ENCODE measurements at regions not wholly inside any gene's neighbourhood (a gene's known extent, or its start where the extent isn't known, plus 50 kb on each side); places are given as distances from the start of the nearest gene placed in this dataset.

DNA sequence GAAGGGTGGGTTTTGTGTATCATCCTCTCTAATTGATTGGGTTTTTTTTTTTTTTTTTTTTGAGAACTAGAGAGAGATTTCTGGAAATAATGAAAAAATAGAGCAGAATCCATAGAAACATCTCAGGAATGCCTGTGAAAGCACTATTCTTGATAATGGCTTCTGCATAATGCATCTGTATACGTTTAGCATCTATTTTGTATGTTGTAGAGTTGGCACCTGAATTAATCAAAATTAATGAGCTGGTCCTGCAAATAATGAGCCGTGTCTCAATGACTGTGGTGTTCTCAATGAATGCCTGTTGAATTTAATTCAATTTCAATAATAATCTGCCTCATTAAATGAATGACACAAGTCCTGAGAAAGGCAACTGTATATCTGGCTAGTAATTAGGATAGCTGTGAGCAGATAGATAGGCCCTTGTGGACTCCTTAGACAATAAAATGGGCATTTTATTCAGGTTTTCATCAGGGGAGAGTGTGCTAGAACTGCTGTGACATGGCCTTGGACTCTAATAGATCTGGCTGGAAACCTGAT lies 70.5 kb upstream of the WDR72 start:
- TF ChIP-seq, protein P1, sequence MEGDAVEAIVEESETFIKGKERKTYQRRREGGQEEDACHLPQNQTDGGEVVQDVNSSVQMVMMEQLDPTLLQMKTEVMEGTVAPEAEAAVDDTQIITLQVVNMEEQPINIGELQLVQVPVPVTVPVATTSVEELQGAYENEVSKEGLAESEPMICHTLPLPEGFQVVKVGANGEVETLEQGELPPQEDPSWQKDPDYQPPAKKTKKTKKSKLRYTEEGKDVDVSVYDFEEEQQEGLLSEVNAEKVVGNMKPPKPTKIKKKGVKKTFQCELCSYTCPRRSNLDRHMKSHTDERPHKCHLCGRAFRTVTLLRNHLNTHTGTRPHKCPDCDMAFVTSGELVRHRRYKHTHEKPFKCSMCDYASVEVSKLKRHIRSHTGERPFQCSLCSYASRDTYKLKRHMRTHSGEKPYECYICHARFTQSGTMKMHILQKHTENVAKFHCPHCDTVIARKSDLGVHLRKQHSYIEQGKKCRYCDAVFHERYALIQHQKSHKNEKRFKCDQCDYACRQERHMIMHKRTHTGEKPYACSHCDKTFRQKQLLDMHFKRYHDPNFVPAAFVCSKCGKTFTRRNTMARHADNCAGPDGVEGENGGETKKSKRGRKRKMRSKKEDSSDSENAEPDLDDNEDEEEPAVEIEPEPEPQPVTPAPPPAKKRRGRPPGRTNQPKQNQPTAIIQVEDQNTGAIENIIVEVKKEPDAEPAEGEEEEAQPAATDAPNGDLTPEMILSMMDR (IDR thresholded peaks at IDR 0.05): no peak
- no peak for TF ChIP-seq EZH2 (IDR thresholded peaks at IDR 0.05; ENCODE audit: borderline replicate concordance, insufficient read depth, low read depth, low read length, poor library complexity, severe bottlenecking)
